ENCODE measurements at regions not wholly inside any gene's neighbourhood (a gene's known extent, or its start where the extent isn't known, plus 50 kb on each side); places are given as distances from the start of the nearest gene placed in this dataset.

DNA sequence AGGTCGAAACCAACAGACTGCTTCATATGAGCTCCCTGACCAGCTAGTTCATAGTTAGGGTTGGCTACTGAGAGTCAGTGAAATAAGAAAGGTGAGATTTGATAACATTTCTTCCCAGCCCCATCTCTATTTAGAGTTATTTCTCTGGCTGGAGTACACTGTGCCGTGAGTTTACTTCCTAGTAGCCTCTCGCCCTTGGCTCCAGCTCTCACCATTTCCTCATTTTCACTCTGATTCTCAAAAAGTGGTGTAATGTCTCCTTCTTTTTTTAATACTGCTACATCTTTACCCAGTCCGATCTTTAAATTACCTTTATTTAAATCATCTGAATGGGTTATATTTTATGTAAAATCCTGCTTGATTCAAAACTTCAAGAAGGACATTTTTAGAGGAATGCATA, 100.4 kb upstream of the FAM174A start:
- no peak overlapping the region for H3K14ac ChIP-seq (ENCODE audit: insufficient read depth, low read length)
- no CpG with 5 or more reads among the region's 4 CpGs for WGBS (ENCODE audit: extremely low coverage, insufficient read length, low lambda C conversion rate)
- H3K4me3 Mint-ChIP-seq, result no peak overlapping the region

More for the DNA sequence above, 100.4 kb upstream of the FAM174A start:
- Histone ChIP-seq H2BK120ac (ENCODE audit: low read depth, low read length, poor library complexity, severe bottlenecking) (no peak overlapping the region), H2BK5ac (ENCODE audit: insufficient read length, low read length) (no peak overlapping the region), H3K9me3 (ENCODE audit: control insufficient read depth, low read depth, low read length) (no peaks in the 10 kb centered on the region), H2AFZ (ENCODE audit: low read length) (no peak overlapping the region), H4K20me1 (ENCODE audit: control insufficient read depth, insufficient read depth, insufficient read length) (no peaks in the 10 kb centered on the region), H2BK12ac (ENCODE audit: insufficient read length, low read depth, low read length) (no peak overlapping the region), H3K56ac (ENCODE audit: insufficient read length, low read depth, low read length) (no peak overlapping the region), H2AK5ac (ENCODE audit: insufficient read length, low read length) (no peak overlapping the region), H3K4me1 (ENCODE audit: insufficient read depth, low read length) (no peaks in the 10 kb centered on the region), H3K27ac (ENCODE audit: insufficient read length, low read depth, low read length) (no peak overlapping the region), H4K91ac (ENCODE audit: insufficient read length, low read depth, low read length) (no peak overlapping the region), H2BK20ac (ENCODE audit: low read depth, low read length, poor library complexity, severe bottlenecking) (no peak overlapping the region), H3K79me1 (ENCODE audit: insufficient read depth, low read depth, low read length, poor library complexity, severe bottlenecking) (no peaks in the 10 kb centered on the region), H3T11ph (ENCODE audit: low read length) (no peak overlapping the region), H3K18ac (ENCODE audit: insufficient read length, low read depth, low read length) (no peak overlapping the region), H4K5ac (ENCODE audit: insufficient read length, low read depth, low read length) (no peak overlapping the region), H3K4ac (ENCODE audit: low read depth, low read length) (no peak overlapping the region), H3K9ac (ENCODE audit: extremely low read depth, insufficient read length, low read length) (no peak overlapping the region), H3K23me2 (ENCODE audit: insufficient read length, low read depth, low read length, poor library complexity, severe bottlenecking) (no peaks in the 10 kb centered on the region), H3K27me3 (ENCODE audit: insufficient read depth, low read length) (no peaks in the 10 kb centered on the region), H4K8ac (replicated peaks; ENCODE audit: insufficient read length, low read depth, low read length) (no peak overlapping the region), H3K23ac (ENCODE audit: insufficient read length, low read depth, low read length) (no peak overlapping the region), H3K4me2 (ENCODE audit: insufficient read depth, insufficient read length, low read length) (no peak overlapping the region), H3K79me2 (ENCODE audit: insufficient read depth, low read length) (no peaks in the 10 kb centered on the region), H2BK15ac (ENCODE audit: low read depth, low read length) (no peak overlapping the region)
- no peak overlapping the region for H3K27ac Mint-ChIP-seq
- no peaks in the 10 kb centered on the region for H3K9me3 Mint-ChIP-seq
- no peak for DNase-seq
- H3K4me1 Mint-ChIP-seq, result no peaks in the 10 kb centered on the region
- H3K36me3 Mint-ChIP-seq (ENCODE audit: insufficient read depth in 1 of 3, low read depth in 3 of 3), result no peaks in the 10 kb centered on the region
- no peak for TF ChIP-seq CTCF (conservative IDR thresholded peaks at IDR 0.05)
- H3K27me3 Mint-ChIP-seq (ENCODE audit: low read depth), result no peaks in the 10 kb centered on the region
